GM04503 (cell line): ENCODE measurements at regions not wholly inside any gene's neighbourhood (a gene's known extent, or its start where the extent isn't known, plus 50 kb on each side); places are given as distances from the start of the nearest gene placed in this dataset.
"Not testable (repeated sequence)": the region's sequence is repeated elsewhere in the genome, so short reads cannot be mapped to it uniquely, and the experiment has no call there.

Experiments used
- DNase-seq: peaks from one replicate; pipeline ENCODE4 v3.0.0-alpha.2; 2012; ENCODE audit warnings: low read depth

DNA sequence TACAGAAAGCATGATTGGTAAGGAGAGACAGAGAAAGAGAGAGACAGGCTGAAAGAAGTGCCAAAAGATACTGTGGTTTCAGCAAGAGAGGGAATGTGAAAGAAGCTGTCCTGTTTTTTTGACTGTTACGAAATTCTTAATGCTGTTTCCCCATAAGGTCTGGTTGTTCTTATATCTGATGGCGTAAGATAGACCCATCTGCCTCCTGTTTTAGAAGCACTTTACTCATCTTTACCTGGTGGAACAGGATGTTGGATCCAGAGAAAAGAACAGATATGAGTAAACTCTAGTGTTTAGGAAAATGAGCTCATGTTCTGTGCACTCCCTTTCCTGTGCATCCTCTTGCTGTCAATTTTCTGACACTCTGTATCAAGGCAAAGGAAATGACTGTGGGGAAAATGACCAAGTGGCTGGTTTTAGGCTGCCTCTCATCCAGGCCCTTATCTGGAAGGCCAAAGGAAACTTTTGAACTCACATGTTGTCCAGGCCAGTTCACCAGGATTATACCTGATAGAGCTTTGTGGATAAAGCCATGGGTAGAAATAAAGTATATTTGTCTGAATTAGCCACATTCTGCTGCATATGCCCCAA lies 311.7 kb upstream of the HTR2C start:
- no peak for DNase-seq

DNA sequence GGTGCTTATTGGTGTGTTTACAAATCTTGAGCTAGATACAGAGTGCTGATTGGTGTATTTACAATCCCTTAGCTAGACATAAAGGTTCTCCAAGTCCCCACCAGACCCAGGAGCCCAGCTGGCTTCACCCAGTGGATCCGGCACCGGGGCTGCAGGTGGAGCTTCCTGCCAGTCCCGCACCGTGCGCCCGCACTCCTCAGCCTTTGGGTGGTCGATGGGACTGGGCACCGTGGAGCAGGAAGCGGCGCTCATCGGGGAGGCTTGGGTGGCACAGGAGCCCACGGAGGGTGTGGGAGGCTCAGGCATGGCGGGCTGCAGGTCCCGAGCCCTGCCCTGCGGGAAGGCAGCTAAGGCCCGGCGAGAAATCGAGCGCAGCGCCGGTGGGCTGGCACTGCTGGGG lies 313.5 kb upstream of the HTR2C start:
- not testable (repeated sequence) for DNase-seq

DNA sequence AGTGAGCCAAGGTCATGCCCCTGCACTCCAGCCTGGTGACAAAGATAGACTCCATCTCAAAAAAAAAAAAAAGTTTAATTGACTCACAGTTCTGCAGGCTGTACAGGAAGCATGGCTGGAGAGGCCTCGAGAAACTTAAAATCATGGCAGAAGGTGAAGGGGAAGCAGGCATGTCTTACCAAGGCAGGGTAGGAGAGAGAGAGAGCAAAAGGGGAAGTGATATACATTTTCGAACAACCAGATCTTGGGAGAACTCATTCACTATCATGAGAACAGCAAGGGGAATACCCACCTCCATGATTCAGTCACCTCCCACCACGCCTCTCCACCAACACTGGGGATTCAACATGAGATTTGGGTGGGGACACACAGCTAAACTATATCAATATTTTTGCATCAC lies 315.2 kb upstream of the HTR2C start:
- DNase-seq: no peak

DNA sequence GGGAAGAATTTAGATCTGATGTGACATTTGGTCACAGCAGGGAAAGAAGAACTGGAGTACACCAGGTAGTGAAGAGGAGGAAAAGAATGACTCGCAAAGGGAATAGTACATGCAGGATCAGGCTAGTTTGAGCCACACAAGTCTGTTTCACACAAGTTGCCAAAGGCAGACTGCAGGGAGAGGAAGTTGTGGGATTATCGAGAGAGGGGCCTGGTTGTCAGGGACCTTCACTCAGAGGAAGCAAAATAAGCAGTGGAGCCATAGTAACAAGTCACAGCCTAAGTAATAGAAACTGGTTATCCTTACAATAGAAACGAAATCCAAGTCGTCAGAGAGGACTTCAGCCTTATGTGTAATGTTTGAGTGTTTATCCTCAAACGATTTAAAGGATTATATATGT lies 316.7 kb upstream of the HTR2C start:
- no peak for DNase-seq

DNA sequence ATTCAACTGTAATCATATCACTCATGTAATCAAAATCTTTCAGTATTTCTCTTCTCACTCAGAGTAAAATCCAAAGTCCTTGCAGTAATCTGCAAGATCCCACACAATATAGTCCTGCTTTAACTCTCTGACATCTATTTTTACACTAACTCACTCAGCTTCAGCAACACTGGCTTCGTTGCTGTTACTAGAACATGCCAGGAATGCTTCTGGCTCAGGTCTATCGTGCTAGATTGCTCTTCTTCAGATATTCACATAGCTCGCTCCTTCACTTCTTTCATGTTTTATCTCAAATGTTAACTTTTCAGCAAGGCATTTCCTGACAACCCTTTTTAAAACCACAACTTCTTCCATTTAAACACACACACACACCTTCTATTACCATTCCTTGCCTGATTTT lies 331.7 kb upstream of the HTR2C start:
- DNase-seq: no peak

DNA sequence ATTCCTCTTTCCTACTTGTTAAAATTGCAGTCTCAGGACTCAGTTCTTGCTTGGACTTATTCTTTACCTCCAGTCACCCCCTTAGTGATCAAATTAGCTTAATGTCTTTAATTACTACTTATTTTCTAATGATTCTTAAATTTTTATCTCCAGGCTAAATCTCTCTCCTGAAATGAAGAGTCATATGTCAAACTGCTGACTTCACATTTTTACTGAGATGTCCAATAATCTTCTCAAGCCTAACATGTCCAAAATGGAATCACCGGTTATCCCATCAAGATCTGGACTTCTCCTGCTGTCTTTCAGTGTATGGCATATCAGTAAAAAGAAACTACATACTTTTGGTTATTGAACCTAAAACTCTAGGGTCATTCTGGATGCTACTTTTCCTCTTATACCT lies 332.3 kb upstream of the HTR2C start:
- no peak for DNase-seq

DNA sequence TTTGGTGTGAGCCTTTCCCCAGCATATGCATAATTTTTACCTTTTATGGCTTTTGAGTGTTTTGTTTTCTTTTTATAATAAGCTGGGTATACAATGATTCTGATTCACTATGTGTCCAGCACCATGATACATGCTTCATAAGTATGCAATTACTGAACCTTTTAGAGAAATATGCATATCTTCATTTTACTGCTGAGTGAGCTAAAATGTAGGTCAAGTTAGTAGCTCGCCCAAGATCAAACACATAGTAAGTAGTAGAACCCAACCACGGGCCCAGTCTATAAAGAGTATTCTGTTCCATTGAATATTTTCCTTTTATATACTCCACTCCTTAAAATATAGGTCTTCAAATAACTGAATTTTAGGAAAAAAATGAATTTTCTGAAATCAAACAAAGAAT lies 362.4 kb upstream of the HTR2C start:
- no peak for DNase-seq

DNA sequence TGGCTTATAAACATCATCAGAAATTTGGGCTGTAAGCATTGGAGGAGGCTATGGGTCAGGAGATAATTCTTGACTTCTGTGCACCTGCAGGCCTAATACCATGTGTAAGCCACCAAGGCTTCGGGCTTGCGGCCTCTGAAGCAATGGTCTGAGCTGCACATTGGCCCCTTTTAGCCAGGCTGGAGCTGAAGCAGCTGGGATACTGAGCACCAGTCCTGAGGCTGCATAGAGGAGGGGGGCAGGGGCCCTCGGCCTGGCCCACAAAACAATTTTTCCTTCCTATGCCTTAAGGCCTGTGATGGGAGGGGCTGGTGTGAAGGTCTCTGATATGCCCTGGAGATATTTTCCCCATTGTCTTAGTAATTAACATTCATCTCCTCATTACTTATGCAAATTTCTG lies 373.0 kb upstream of the HTR2C start:
- no peak for DNase-seq

DNA sequence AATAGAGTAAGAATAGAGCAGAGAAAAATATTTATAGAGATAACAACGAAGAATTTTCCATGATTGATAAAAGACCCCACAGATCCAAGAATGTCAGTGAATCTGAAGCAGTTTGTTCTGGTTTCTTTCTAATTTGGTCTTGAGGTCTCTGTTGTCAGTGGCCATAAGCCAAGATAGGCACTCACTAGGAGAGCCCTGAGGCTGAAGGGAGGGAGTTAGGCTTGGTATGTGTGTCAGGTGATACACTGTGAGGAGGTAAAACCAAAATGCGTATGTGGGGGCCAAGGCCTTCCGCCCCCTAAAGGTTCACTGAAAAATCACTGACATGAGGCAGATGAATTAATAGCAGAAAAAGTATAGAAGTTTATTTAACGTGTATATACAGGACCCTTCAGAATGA lies 382.3 kb upstream of the HTR2C start:
- DNase-seq: no peak

DNA sequence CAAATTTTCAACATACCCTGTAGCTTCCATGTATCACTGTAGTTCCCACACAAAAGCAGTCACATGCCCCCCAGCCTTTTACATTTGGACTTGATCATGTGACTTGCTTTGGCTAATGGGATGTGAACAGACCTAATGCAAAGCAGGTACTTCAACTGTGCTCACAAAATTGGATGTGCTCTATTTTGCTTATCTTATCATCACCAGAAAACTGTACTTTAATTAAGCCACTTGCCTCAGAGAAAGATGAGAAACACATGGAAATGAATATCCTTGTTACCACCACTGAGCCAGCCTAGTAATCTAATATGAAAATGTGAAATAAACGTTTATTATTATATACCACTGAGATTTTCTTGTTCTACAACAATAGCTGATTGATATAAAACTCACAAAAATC lies 402.7 kb upstream of the HTR2C start:
- no peak for DNase-seq

DNA sequence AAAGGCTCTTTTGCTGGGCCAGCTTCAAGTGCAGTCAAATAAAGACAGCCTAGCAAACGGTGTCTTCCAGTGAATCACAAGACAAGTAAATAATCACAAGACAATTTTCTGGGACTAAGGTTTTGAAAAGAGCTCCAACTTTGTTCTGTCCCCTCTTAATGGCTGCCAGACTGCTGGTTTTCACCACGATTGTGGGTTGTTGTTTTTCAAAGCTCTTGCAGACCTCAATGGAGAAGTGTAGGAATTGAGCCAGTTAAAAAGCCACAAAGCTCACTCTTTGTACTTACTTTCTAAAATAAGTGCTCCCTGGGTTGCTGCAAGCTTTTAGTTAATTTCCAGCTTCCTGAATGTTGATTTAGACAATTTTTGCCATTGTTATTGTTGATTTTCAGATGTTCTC lies 405.8 kb upstream of the HTR2C start:
- DNase-seq: no peak

DNA sequence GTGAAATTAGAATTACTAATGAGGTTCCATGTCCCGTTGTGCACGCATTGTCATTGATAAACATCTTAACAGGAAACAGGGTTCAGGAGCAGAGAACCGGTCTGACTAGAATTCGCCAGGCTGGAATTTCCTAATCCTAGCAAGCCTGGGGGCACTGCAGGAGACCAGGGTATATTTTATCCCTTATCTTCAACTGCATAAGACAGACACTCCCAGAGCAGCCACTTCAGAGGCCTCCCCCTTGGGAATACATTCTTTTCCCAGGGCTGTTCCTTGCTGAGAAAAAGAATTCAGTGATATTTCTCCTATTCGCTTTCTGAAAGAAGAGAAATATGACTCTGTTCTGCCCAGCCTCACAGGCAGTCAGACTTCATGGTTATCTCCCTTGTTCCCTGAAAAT lies 416.6 kb upstream of the HTR2C start:
- DNase-seq: not testable (repeated sequence)

DNA sequence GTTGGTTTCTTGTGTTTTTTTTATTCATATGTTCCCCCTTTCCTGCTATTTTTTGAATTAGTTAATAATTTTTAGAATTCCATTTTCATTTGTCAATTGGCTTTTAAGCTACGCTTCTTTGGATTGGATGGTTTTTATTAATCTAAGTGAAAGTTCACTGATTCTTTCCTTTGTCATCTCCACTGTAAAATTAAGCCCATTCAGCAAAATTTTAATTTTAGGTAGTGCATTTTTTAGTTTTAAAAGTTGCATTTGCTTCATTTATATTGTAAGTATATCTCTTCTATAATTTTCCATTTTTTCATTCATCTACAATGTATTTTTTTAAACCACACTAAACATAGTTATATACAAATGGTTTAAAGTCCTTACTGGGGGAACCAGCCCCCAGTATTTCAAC lies 417.3 kb upstream of the HTR2C start:
- no peak for DNase-seq

DNA sequence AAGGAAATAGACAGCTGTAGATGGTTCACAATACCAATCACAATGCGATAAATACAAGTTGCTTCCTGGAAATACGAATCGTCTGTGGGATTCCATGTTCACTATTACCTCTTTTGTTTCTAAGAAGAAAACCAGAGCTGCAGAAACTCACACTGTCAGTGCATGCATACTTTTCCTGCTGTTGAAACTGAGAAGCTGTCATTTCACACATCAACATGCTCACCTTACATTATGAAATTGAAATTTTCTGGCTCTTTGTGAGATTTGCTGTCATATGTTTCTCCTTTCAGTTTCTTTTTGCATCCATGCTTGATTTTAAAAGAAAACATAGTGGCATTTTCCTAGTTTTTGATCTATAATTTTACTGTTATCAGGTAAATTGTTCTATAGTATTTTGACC lies 418.3 kb upstream of the HTR2C start:
- no peak for DNase-seq

DNA sequence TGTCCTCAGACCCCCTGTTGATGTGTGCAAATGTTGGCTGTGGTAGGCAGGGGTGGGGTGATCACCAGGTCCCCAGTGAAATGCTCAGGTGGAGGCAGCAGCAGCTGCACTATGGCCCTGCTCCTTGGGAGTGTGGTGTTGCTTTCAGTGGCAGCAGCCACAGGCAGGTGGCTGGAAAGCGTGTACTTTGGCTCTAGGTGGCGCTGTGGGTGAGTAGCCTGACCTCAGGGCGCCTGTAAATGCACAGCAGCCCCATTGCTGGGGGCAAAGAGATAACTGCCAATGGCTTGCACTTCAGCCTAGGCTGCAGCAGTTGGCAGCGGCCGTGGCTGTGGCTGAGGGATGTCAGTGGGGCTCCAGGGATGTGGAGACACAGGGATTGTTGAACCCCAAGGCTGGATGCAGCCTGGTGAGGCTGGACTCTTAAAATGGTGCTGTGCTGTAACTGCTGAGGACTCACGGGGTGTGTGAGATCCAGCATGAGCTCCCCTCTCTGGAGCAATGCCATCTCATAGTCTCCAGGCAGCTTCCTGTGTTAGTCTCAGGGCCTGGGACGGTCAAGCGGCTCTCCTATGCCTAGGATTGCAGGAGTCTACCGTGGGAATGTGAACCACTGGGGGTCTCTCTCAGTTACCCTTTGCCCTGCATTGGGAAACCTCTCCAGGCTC lies 421.7 kb upstream of the HTR2C start:
- no peak for DNase-seq

DNA sequence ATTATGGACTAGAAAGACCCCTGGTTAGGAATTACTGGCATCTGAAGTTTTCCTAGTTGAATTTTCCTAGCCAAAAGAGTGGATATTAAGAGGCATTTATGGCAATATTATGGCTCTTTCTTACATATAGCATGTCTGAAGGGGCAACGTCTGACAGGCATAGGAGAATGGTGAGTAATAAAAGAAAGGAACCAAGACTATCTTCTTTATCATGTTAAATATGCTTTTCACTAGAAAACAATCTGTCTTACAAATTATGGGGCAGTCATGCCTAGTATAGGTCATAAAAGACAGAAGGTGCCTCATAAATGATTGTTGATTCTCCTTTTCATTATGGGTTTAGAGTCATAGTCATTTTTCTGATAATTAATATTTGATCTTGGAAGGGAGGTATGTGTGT lies 431.1 kb upstream of the HTR2C start:
- no peak for DNase-seq

DNA sequence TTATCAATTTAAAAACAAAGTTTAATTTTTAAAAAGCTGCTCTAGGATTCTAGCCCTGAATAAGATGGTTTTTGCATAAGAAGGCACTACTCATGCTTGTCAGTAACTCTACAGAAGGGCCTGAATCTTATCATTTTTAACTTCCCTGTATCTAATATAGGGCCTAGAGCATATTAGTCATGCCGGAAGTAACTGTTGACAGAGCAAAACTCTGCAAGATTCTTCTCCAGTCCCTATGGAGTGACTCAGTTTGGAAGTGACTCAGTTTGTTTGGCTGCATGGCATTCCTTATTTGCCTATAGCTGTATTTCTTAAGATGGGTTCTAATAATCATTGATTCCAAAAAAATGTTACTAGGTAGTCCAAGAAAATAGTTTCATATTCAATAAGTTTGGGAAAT lies 431.8 kb upstream of the HTR2C start:
- no peak for DNase-seq

DNA sequence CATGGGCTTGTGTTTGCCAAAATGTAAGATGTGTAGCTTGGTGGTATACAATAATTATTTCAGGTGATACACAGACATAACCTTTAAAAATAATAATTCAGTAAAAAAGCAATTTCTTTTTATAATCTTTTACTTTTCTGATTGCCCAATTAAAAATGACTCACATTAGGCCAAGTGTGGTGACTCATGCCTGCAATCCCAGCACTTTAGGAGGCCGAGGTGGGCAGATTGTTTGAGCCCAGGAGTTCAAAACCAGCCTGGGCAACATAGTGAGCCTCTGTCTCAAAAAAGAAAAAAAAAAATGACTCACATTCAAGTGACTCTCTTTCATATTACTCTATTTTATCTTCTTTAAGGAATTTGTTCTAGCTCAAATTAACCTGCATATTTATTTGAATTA lies 449.4 kb upstream of the HTR2C start:
- DNase-seq: no peak

DNA sequence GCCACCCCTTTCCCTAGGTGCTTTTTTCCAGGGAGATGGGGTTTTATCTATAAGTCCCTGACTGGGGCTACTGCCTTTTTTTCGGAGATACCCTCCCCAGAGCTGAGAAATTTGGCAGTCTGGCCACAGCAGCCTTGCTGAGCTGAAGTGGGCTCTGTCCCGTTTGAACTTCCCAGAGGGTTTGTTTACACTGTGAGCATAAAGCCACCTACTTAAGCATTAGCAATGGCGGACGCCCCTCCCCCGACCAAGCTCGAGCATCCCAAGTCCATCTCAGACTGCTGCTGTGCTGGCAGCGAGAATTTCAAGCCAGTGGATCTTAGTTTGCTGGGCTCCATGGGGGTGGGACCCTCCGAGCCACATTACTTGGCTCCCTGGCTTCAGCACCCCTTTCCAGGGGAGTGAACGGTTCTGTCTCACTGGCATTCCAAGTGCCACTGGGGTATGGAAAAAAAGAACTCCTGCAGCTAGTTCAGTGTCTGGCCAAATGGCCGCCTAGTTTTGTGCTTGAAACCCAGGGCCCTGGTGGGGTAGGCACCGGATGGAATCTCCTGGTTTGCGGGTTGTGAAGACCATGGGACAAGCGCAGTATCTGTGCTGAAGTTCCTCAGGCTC lies 456.4 kb upstream of the HTR2C start:
- no peak for DNase-seq

DNA sequence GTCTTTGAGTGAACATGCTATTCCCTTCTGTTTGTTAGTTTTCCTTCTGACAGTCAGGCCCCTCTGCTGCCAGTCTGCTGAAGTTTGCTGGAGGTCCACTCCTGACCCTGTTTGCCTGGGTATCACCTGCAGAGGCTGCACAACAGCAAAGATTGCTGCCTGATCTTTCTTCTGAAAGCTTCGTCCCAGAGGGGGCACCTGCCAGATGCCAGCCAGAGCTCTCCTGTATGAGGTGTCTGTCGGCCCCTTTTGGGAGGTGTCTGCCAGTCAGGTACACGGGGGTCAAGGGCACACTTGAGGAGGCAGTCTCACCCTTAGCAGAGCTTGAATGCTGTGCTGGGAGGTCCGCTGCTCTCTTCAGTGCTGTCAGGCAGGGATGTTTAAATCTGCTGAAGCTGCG lies 456.9 kb upstream of the HTR2C start:
- no peak for DNase-seq

DNA sequence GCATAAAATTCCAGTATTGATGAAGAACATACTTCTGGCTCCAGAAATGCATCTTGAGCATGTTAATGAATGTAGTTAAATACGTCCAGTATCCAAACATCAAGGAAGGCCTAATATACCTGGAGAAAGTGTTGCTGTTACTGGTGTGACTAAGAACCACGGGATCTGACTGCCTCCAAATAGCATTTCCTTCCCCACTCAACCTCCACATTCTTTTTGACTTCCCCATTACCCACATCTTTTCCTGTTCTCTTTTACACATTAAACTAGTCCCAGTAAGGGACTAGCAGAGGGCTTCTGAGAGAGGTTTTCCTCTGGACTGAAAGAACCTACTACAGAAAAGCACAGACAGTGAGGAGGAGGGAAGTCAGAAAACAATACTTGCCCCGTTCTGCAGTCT lies 482.8 kb upstream of the HTR2C start:
- DNase-seq: no peak

DNA sequence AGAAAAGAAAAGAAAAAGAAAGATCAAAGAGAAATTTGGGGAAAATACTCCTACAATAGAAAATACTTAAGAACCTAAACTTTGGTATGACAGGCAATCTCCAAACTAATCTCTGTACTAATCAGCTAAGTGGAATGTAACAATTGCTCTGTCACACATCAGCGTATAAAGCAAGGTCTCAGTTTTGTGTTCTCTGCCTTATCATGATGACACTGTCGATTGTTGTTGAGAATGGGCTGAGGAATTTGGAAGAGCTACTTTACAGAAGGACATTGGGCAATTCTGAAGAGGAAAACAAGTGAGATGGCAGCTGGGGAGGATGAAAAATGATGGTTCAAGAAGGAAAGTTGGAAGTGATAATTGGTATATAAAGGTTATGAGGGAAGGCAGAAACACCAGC lies 486.0 kb upstream of the HTR2C start:
- no peak for DNase-seq

DNA sequence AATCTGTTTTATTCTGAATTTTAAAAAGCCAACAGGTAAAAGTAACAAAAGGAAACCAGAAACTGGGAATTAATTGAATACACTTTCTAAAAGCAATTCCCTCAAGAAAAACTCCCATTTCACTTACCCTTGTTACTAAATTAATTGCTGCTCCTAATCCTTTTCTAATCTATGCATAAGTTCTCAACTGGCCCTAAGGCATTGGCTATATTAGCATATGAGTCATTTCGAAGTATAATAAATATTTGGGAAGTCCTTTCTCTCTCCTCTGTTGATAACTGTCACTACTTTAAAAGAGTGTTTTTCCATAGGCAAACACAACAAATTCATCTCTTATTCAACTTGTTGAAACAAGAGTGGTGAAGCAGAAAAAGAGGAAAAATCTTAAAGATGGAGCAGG lies 486.5 kb upstream of the HTR2C start:
- DNase-seq: no peak

DNA sequence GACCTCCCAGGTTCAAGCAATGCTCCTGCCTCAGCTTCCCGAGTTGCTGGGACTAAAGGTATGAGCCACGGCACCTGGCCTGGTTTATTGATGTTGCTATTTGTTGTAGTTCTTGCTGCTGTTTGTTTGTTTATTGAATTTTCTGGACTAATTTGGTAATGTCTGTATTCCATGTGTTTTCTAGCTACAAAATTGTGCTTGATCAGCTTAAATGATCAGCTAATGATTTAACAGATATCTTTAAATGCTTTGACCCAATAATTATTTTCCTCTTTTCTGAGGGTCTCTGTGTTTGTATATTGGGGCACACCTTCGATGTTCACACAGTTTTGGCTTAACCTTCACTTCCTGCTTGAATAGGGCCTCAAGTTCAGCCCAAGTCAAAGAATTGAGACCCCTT lies 488.1 kb upstream of the HTR2C start:
- no peak for DNase-seq
